Activated CD4-positive, alpha-beta T cell treated with anti-CD3 and anti-CD28 coated beads, Interleukin-2, amount 50 U/mL, for 48 hours (primary cell): ENCODE measurements at regions not wholly inside any gene's neighbourhood (a gene's known extent, or its start where the extent isn't known, plus 50 kb on each side); places are given as distances from the start of the nearest gene placed in this dataset.

ENCODE experiments used
- DNase-seq, 2 experiments: peaks; one replicate each; pipeline ENCODE4 v3.0.0-alpha.2; 2020

GRCh38 chr6:56345376-56345995 is 98.1 kb upstream of the COL21A1 start:
- no peak for DNase-seq

GRCh38 chr6:56343295-56343694 is 95.9 kb upstream of the COL21A1 start:
- DNase-seq: no peak

DNA sequence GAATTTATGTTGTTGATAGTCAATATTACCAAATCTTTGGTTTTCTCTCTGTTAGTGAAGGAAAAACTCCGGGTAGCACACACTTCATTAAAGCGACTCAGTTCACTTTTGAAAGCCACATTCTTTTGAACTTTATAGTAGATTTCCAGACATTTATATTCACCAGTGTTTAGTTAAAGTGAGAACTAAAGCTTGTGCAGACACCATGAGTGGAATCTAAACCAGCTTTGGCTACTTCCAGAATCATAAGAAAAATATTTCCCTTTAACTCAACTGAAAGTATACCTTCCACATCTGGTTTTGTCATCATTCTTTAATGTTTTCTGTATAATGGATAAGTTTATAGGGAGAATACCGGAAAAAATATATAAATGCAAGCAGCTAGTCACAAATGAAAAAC is 92.1 kb upstream of the COL21A1 start:
- DNase-seq: no peak

- DNase-seq: no peak
Measured at GRCh38 chr6:56335726-56336125, 88.3 kb upstream of the COL21A1 start.

DNA sequence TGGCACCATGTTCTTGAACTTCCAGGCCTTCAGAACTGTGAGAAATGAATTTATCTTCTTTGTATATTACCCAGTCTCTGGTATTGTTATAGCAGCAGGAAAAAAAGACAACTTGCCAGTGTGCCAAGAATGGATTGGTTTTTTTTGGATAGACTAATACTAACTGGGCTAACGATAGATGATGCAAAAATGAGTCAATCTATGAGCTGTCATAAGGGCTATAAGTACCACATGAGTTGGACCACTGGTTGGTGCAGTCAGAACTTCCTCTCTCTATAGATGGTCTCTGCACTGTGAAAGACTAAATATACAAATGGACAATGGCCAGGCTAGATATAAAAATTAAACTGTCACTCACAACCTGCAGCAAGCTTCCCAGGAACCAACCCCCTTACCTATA is 87.6 kb upstream of the COL21A1 start:
- no peak for DNase-seq

- DNase-seq: no peak
Measured at GRCh38 chr6:56329271-56330050, 82.1 kb upstream of the COL21A1 start.

DNA sequence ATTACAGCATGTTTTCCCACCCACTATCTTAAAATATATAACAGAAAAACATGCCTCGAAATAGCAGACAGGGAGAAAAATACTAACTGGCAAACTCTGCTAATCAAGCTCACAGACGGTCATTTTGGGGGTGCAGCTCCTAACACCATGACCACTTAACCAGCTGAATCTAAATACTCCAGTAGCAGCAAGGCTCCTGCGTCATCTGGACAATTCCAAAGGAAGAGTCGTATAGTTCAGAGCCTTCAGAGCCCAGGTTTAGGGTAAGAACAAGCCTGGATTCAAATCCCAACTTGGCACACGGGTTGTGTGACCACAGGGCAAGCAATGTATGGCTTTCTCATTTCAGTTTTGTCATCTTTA is 81.3 kb upstream of the COL21A1 start:
- DNase-seq: no peak

DNA sequence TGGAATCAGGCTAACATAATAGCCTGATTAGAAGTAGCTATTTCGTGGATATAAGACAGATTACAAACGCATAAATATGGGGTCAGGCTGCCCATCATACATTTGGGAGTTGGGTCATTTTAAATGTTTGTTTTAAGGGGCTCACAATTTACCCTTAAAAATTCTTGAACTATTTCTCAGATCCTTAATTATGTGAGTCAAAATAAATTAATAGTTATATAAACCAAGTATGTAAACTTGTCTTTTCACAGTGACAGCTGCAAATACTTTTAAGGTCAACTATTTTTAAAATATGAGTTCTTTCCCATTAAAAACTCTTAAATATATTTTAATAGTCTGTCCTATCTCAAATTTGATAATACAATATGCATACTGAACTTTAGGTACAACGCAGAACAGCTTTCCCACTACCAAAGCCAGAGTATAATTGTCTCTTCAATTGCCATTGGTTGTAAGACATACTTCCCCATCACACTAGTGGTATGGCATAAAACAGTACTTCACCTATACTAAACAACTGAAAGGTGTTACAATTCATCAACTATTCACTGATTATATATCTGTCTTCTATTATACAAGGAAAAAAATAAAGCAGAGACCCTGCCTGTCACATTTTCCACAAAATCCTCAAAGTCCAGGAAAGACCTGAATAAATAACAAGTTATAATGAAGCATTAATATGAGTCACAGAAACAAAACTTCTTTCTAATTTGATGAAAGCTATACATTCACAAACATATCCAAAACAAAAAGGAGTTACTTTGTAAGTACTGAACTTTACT is 80.8 kb upstream of the COL21A1 start:
- DNase-seq: no peak

- DNase-seq: no peak
Measured at GRCh38 chr6:56324396-56324795, 77.0 kb upstream of the COL21A1 start.

DNA sequence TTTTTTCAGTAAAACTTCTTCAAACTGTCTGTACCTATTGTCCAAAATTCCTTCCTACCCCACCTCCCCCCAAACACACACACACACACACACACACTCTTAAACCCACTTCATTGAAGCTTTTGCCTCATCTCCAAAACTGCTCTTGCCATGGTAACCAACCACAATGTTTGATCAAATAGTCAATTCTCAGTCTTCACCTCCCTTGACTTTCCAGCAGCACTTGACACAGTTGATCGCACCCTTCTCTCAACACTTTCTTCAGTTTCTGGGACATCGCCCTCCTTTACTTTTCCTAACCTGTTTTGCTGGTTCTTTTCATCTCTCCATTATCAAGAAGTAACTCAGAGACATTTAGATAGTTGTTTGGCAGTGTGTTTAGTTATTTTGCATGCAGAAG is 71.5 kb upstream of the COL21A1 start:
- no peak for DNase-seq

DNA sequence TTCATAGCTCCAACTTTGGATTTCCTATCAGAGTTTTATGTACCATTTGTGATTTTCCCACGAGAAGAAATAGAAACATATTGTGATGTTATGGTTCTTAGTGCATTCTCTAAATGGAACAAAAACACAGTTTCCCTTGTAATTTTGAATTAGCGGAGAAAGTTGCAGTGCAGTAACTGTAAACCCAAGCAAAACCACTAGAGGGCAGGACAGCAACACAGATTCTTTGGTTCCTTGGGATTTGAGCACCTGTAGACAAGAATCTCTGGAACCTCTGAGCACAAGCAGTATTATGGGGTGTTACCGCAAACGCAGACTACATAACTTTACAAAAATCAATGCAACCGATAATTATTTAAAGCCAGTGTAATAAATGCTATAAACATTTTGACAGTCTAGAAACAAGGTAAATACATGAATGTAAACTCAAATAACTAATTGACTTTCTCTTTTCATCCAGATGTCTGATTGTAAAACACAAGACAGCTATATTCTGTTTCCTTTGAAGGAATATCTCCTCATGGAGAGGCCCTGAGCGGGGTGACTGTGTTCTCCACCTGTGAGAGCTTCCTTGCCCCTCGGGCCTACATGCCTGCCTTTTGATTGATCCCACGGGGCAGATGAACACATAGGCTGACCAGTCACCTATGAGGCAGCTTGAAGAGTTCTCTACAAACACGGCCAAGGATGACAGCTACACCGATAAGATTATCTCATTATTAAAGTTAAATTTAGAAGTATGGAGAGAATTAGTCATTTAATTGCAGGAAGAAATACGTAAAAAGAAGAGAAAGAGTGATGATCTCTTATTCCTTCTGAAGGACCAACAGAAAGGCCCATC is 67.5 kb upstream of the COL21A1 start:
- peak in 1 of 2 experiments; percentile 24 for DNase-seq

DNA sequence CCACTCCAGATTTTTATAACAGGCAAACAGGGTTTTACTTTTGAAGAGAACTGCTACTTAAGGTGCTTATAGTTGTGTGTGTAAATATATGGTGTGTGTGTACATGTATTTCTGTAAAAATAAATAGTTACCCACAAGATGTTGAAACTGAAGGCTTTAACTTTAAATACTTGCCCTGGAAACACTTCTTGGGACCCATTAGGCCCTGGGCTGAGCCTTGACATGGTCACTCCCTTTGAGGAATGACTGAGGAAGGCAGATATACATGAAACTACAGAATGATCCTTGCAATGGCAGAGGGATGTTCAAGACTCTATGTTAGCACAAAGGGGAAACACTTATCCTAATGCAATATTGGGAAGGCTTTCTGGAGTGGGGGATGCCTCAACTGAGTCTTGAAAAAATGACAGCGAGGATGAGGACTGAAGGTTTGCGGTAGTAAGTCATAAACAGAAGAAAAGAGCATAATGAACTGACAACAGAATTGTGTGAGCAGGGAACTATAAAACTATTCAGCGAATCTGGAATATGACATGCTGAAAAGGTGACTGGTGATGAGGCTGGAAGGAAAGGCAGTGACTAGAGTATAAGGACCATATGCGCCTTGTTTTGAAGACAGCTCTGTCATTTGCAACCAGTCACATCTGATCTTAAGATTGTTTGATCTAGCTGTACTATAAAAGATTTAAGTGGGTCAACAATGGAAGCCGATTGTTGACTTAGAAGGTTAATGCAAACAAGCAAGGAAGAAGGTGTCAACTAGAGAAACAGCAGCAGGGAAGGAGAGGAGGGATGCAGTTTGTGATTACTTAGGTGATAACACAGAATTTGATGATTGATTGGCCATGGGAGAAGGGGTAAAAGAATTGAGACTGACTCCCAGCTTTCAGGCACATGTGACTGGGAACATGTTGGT is 64.4 kb upstream of the COL21A1 start:
- DNase-seq: no peak

DNA sequence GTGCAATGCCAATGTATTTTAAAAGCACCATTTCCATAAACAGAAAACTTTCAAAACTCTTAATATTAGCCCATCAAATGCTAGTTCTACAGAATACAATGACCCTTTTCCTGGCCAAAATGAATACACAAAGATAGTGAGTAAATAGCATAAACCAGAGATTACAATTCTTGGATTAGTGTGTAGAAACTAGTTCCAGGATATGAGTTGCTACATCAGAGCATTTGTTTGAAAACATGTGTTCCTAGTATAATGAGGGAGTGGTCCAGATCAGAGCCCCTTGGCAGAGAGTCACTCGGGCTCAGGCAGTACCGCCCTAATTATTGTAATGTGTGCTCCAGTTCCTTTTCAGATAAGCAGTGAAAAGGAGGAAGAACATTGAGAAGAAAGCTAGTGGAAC is 63.7 kb upstream of the COL21A1 start:
- no peak for DNase-seq

- DNase-seq: no peak
Measured at GRCh38 chr6:56310241-56310640, 62.9 kb upstream of the COL21A1 start.

- no peak for DNase-seq
Measured at GRCh38 chr6:56299916-56300315, 52.5 kb upstream of the COL21A1 start.

DNA sequence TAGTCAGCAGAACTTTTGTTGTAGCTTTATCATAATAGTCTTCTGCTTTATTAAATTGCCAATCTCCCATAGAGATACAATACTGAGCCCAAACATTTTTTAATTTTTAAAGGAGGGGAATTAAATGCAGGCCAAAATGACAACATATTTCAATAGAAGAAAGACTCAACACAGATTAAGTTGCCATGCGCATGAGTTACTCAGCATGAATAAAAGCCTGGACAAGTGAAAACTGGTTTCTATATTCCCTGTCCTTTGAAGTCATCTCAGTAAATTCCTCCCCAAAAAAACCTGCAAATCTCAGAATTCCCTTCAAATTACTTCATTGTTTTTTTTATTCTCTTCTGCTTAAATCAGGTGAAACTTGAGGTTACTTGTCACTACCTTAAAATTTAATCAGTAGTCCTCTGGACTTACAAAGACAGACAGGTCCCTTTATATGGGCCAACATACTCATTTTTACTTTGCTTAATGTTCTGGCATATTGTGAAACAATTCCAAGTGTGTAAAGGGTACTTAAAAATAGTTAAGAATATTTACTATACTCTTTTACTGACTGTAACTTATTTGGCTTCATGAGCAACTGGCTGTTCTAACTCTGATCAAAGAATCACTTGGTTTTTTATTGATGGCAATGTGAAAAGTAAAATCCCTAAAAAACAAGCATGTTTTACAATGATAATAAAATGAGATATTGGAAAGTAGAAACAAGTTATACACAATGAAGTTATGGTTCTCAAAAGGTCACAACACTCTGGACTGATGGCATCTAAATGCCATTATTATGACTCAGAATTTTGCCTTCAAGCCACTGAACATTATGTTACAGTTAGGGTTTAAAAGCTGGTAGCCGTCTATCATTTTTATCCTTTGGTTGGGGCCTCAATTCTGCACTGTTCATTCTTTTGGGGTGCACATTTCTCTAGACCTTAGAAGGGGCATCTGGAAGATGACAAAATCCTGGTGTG is 49.9 kb upstream of the COL21A1 start:
- DNase-seq: no peak
